H1 (cell line): ENCODE measurements at regions not wholly inside any gene's neighbourhood (a gene's known extent, or its start where the extent isn't known, plus 50 kb on each side); places are given as distances from the start of the nearest gene placed in this dataset.

Source experiments
- EGR1 ChIP-seq: IDR thresholded peaks from 2 replicates; pipeline ENCODE4 v1.6.1; 2011; ENCODE audit warnings: low read depth, low read length, borderline replicate concordance
- EP300 ChIP-seq, 2 experiments: IDR thresholded peaks; 1 replicate in 1 of 2; 2 replicates in 1 of 2; pipeline ENCODE4 v1.6.1; 2011 to 2012; ENCODE audit warnings: low read depth in 2 of 2, low read length in 2 of 2, mild to moderate bottlenecking in 2 of 2, borderline replicate concordance in 1 of 2, inconsistent platforms in 1 of 2, moderate library complexity in 1 of 2
- NANOG ChIP-seq: IDR thresholded peaks from 2 replicates; pipeline ENCODE4 v1.6.1; 2011; ENCODE audit warnings: low read length, low read depth, mild to moderate bottlenecking, inconsistent platforms; ENCODE audit not compliant: insufficient read depth, poor library complexity, severe bottlenecking
- POLR2AphosphoS5 ChIP-seq: IDR thresholded peaks from 2 replicates; pipeline ENCODE4 v1.6.1; 2011; ENCODE audit warnings: low read depth, low read length
- SP1 ChIP-seq: IDR thresholded peaks from 2 replicates; pipeline ENCODE4 v1.6.1; 2011; ENCODE audit warnings: low read depth, low read length
- TCF12 ChIP-seq: IDR thresholded peaks from 2 replicates; pipeline ENCODE4 v1.6.1; 2011; ENCODE audit warnings: low read depth, mild to moderate bottlenecking, low read length
- TEAD4 ChIP-seq: IDR thresholded peaks from 2 replicates; pipeline ENCODE4 v1.6.1; 2012; ENCODE audit warnings: low read depth, low read length, inconsistent platforms, mixed read lengths
- TF ChIP-seq, protein P1 (sequence below): fragments of 300-600 bp; sonication (generic); IDR thresholded peaks from 2 replicates; pipeline ENCODE4 v1.7.1; 2012; ENCODE audit warnings: low read length, moderate library complexity, mild to moderate bottlenecking, inconsistent platforms; ENCODE audit not compliant: insufficient replicate concordance
- TF ChIP-seq, protein P2 (sequence below): IDR thresholded peaks from 2 replicates; pipeline ENCODE4 v1.6.1; 2011; ENCODE audit warnings: low read length, improper control_type of control experiment

- TF ChIP-seq, protein P1, sequence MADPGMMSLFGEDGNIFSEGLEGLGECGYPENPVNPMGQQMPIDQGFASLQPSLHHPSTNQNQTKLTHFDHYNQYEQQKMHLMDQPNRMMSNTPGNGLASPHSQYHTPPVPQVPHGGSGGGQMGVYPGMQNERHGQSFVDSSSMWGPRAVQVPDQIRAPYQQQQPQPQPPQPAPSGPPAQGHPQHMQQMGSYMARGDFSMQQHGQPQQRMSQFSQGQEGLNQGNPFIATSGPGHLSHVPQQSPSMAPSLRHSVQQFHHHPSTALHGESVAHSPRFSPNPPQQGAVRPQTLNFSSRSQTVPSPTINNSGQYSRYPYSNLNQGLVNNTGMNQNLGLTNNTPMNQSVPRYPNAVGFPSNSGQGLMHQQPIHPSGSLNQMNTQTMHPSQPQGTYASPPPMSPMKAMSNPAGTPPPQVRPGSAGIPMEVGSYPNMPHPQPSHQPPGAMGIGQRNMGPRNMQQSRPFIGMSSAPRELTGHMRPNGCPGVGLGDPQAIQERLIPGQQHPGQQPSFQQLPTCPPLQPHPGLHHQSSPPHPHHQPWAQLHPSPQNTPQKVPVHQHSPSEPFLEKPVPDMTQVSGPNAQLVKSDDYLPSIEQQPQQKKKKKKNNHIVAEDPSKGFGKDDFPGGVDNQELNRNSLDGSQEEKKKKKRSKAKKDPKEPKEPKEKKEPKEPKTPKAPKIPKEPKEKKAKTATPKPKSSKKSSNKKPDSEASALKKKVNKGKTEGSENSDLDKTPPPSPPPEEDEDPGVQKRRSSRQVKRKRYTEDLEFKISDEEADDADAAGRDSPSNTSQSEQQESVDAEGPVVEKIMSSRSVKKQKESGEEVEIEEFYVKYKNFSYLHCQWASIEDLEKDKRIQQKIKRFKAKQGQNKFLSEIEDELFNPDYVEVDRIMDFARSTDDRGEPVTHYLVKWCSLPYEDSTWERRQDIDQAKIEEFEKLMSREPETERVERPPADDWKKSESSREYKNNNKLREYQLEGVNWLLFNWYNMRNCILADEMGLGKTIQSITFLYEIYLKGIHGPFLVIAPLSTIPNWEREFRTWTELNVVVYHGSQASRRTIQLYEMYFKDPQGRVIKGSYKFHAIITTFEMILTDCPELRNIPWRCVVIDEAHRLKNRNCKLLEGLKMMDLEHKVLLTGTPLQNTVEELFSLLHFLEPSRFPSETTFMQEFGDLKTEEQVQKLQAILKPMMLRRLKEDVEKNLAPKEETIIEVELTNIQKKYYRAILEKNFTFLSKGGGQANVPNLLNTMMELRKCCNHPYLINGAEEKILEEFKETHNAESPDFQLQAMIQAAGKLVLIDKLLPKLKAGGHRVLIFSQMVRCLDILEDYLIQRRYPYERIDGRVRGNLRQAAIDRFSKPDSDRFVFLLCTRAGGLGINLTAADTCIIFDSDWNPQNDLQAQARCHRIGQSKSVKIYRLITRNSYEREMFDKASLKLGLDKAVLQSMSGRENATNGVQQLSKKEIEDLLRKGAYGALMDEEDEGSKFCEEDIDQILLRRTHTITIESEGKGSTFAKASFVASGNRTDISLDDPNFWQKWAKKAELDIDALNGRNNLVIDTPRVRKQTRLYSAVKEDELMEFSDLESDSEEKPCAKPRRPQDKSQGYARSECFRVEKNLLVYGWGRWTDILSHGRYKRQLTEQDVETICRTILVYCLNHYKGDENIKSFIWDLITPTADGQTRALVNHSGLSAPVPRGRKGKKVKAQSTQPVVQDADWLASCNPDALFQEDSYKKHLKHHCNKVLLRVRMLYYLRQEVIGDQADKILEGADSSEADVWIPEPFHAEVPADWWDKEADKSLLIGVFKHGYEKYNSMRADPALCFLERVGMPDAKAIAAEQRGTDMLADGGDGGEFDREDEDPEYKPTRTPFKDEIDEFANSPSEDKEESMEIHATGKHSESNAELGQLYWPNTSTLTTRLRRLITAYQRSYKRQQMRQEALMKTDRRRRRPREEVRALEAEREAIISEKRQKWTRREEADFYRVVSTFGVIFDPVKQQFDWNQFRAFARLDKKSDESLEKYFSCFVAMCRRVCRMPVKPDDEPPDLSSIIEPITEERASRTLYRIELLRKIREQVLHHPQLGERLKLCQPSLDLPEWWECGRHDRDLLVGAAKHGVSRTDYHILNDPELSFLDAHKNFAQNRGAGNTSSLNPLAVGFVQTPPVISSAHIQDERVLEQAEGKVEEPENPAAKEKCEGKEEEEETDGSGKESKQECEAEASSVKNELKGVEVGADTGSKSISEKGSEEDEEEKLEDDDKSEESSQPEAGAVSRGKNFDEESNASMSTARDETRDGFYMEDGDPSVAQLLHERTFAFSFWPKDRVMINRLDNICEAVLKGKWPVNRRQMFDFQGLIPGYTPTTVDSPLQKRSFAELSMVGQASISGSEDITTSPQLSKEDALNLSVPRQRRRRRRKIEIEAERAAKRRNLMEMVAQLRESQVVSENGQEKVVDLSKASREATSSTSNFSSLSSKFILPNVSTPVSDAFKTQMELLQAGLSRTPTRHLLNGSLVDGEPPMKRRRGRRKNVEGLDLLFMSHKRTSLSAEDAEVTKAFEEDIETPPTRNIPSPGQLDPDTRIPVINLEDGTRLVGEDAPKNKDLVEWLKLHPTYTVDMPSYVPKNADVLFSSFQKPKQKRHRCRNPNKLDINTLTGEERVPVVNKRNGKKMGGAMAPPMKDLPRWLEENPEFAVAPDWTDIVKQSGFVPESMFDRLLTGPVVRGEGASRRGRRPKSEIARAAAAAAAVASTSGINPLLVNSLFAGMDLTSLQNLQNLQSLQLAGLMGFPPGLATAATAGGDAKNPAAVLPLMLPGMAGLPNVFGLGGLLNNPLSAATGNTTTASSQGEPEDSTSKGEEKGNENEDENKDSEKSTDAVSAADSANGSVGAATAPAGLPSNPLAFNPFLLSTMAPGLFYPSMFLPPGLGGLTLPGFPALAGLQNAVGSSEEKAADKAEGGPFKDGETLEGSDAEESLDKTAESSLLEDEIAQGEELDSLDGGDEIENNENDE, result no peak
- TF ChIP-seq EP300 (IDR thresholded peaks at IDR 0.05; ENCODE audit: borderline replicate concordance in 1 of 2, low read depth in 2 of 2, low read length in 2 of 2) (no peak), TEAD4 (no peak), POLR2AphosphoS5 (no peak), EGR1 (no peak), SP1 (no peak), TCF12 (no peak), NANOG (no peak)
- TF ChIP-seq, protein P2, sequence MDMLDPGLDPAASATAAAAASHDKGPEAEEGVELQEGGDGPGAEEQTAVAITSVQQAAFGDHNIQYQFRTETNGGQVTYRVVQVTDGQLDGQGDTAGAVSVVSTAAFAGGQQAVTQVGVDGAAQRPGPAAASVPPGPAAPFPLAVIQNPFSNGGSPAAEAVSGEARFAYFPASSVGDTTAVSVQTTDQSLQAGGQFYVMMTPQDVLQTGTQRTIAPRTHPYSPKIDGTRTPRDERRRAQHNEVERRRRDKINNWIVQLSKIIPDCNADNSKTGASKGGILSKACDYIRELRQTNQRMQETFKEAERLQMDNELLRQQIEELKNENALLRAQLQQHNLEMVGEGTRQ, result no peak
- TF ChIP-seq, all 59 proteins: peak for 0
Observed at GRCh38 chr10:61071580-61071979, 127.6 kb upstream of the RHOBTB1 start (continued).
